AG04450 (cell line): ENCODE measurements at regions not wholly inside any gene's neighbourhood (a gene's known extent, or its start where the extent isn't known, plus 50 kb on each side); places are given as distances from the start of the nearest gene placed in this dataset.

ENCODE experiments used
- CTCF ChIA-PET: fragments of 300-600, 350-600 bp; formaldehyde crosslinking; extraction: SDS; loops from one replicate; lab custom pipeline; 2022; ENCODE audit warnings: antibody characterized with exemption, inconsistent platforms; lab: Charles Lee
- POLR2A ChIA-PET: fragments of 350-600 bp; formaldehyde crosslinking; extraction: SDS; loops from one replicate; lab custom pipeline; 2021; ENCODE audit warnings: antibody characterized with exemption, inconsistent platforms; lab: Yijun Ruan, JAX
- DNase-seq: peaks from one replicate; pipeline ENCODE4 v3.0.0-alpha.2; 2011; ENCODE audit warnings: low read depth, low spot score
- H3K27ac ChIP-seq: one replicate; pipeline ENCODE4 v1.5.1; 2012; ENCODE audit warnings: low read depth, low read length, control low read depth
- H3K27me3 ChIP-seq: one replicate; pipeline ENCODE4 v1.6.0; 2012; ENCODE audit warnings: low read length; ENCODE audit not compliant: control insufficient read depth, insufficient read depth
- H3K4me3 ChIP-seq: 2 replicates; pipeline ENCODE4 v1.5.1; 2011; ENCODE audit warnings: mild to moderate bottlenecking, low read depth, low read length, control low read depth
- H3K9me3 ChIP-seq: 2 replicates; pipeline ENCODE4 v1.5.1; 2012; ENCODE audit warnings: low read length; ENCODE audit not compliant: control insufficient read depth, insufficient read depth
- CTCF ChIP-seq: IDR thresholded peaks from 2 replicates; pipeline ENCODE4 v1.5.1; 2011; ENCODE audit warnings: low read depth, low read length, control low read depth, inconsistent platforms

- no peak for TF ChIP-seq CTCF
- Histone ChIP-seq H3K9me3 (peaks cover 14% of the 10 kb centered on the region; the same call in 1 of the 2 replicates), H3K27me3 (peaks cover 30% of the 10 kb centered on the region), H3K27ac (no peak overlapping the region), H3K4me3 (no peak overlapping the region)
- POLR2A ChIA-PET: no interaction called here
- CTCF ChIA-PET: no interaction called here
- no peak for DNase-seq
These were observed 81.3 kb downstream of the FOXL3 start for GRCh38 chr7:371119-371778.

DNA sequence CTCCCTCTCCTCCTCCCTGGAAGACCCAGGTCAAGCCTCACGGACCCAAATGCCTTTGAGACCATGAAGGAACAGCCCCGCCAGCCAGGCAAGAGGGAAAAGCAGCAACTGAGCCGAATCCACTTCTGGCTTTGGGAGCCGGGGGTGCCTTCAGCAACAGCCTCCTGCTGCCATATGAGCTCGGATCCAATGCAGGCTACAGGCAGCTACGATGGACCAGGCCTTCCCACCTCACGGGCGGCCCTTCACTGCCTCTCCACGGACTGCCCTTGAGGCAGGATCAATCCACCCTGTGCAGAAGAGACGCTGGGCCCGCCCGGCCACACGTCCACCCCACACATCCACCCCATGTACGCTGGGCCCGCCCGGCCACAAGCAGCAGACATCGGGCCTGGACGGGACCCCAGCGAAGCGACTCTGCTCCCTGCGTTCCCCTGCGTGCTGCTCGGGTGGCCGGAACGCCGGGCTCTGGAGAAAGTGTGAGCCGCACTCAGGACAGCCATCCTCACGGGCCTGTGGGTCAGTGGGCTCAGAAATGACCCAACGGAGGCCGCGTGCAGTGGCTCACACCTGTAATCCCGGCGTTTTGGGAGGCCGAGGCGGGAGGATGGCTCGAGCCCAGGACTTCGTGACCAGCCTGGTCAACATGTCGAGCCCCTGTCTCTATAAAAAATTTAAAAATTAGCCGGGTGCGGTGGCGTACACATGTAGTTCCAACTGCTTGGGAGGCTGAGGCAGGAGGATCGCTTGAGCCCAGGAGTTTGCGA lies 82.0 kb downstream of the FOXL3 start:
- Histone ChIP-seq H3K4me3 (no peak overlapping the region), H3K9me3 (peaks cover 14% of the 10 kb centered on the region; the same call in 1 of the 2 replicates), H3K27me3 (peaks cover 30% of the 10 kb centered on the region), H3K27ac (no peak overlapping the region)
- POLR2A ChIA-PET: no interaction called here
- CTCF ChIA-PET: no interaction called here
- no peak for DNase-seq
- no peak for TF ChIP-seq CTCF

DNA sequence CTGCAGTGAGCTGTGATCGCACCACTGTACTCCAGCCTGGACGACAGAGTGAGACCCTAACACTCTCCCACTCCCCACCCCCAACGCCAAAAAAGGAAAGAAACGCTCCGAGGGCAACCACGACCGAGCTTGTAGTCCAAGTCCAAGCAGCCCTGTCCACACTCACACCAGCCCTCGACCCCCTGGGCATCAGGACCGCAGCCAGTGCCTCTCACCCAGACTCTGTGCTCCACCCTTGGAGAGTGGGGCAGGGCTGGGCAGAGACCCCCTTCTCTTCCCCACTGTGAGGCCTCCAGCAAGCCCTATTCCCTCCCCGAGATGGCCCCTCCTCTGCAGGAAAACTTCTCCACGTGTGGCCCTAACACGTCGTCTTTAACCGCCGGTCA lies 82.6 kb downstream of the FOXL3 start:
- Histone ChIP-seq H3K27me3 (peaks cover 33% of the 10 kb centered on the region), H3K27ac (no peak overlapping the region), H3K9me3 (peaks cover 14% of the 10 kb centered on the region; the same call in 1 of the 2 replicates), H3K4me3 (no peak overlapping the region)
- POLR2A ChIA-PET: no interaction called here
- TF ChIP-seq CTCF: no peak
- no peak for DNase-seq
- CTCF ChIA-PET: no interaction called here

DNA sequence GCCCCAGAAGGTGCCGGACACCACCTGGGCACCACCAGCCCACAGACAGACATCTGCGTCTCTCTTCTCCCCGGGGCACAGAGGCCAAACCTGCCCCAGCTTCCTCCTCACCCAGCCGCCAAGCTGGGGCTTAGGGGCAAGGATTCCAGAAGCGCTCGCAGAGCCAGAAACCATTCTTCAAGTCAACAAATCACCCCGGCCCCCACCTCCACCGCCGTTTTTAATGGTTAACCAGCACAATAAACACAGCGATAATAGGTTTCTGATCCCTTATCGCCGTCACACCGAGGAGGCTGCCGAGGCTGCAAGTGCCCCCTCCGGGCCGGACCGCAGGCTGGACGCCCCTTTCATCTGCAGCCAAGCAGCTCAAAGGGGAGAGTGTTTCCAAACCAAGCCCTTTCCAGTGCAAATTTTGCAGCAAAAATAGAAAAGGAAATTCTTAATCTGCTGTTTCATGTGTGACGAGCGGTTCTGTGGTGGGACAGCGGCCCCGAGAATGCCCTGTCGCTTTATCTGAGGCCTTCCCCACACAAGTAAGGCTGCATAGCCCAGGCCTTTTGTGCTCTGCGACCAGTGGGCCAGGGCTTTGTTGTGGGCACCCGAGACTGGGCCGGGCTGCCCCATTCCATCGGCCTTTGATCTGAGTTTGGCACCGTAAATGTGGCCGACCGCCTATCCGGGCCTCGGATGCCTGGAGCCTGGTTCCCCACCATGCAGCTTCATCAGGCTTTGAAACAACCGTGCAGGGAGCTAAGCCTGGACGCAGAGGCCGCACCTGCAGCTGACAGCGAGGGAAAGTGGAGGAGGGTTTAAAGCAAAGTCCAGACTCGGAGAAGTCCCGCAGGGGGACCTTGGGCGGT lies 83.2 kb downstream of the FOXL3 start:
- CTCF ChIA-PET: no interaction called here
- peaks cover 14% of the 10 kb centered on the region; the same call in 1 of the 2 replicates for H3K9me3 ChIP-seq

More for the DNA sequence above, 83.2 kb downstream of the FOXL3 start:
- Histone ChIP-seq H3K27me3 (peaks cover 36% of the 10 kb centered on the region), H3K4me3 (no peak overlapping the region), H3K27ac (no peak overlapping the region)
- DNase-seq: no peak
- no peak for TF ChIP-seq CTCF
- POLR2A ChIA-PET: no interaction called here
